ENCODE measurements at regions not wholly inside any gene's neighbourhood (a gene's known extent, or its start where the extent isn't known, plus 50 kb on each side); places are given as distances from the start of the nearest gene placed in this dataset.

DNA sequence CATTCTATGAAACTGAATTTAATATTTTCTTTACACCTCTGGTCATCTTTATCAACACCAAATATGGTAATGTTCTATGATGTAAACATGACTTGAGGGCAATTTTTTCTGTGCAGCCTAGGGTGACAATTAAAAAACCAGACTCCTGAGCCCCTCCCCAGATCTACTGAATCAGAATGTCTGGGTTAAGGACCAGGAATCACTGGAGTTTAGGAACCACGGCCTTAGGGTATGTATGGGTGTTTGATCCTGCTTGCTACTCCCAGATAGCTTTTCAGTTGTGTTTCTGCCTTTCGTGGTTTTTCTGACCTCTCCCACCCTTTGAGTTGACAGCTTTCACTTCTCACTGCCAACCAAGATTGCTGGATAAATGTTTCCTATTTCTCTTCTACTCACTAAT is 332.2 kb downstream of the DHX15 start:
- TF ChIP-seq TAF1 (IDR thresholded peaks at IDR 0.05; ENCODE audit: borderline replicate concordance, low read depth, low read length) (no peak), POLR2A (IDR thresholded peaks at IDR 0.05; ENCODE audit: low read depth, low read length) (no peak), POLR2AphosphoS5 (IDR thresholded peaks at IDR 0.05; ENCODE audit: low read depth, low read length) (no peak)
- no peak for DNase-seq (ENCODE audit: insufficient read length)
- FAIRE-seq = no peak

DNA sequence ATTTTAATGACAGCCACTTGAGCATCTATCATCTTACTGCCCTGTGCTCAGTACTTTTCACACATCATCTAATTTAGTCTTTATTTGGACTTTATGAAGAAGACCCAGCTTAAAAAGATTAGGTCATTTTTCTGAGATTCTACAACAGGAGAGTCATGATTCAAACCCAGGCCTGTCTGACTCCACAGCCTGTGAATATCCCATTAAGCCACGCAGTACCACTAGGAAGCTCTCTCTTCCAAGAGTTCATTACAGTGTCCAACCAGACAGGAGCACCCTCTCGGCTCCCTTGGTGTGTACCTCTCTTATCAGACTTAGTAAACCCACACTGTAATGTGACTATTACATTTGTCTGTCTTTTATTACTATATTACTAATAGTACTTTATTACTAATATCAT is 332.8 kb downstream of the DHX15 start:
- no peak for TF ChIP-seq POLR2AphosphoS5 (IDR thresholded peaks at IDR 0.05; ENCODE audit: low read depth, low read length)
- no peak for TF ChIP-seq TAF1 (IDR thresholded peaks at IDR 0.05; ENCODE audit: borderline replicate concordance, low read depth, low read length)
- TF ChIP-seq POLR2A (IDR thresholded peaks at IDR 0.05; ENCODE audit: low read depth, low read length) = no peak
- DNase-seq (ENCODE audit: insufficient read length) (no peak), FAIRE-seq (no peak)

DNA sequence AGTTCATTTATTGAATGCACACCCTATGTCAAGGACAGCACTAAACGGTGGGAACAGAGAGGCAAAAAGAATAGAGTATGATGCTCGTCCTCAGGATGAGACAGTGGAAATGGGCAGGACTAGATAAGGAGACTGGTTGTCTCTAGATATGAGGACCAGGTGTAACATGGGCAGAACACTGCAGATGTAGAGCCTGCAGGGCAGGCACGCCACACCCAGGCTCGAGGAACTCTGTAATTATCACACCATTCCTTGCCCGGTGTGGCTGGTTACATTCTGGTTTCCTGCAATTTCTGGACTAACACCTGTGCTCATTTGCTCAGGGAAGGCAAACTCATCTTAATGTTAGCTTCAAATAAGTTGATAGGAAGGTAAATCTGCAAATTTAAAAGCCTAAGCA is 334.4 kb downstream of the DHX15 start:
- TF ChIP-seq POLR2A (IDR thresholded peaks at IDR 0.05; ENCODE audit: low read depth, low read length) = no peak
- TF ChIP-seq TAF1 (IDR thresholded peaks at IDR 0.05; ENCODE audit: borderline replicate concordance, low read depth, low read length) = no peak
- no peak for TF ChIP-seq POLR2AphosphoS5 (IDR thresholded peaks at IDR 0.05; ENCODE audit: low read depth, low read length)
- FAIRE-seq (no peak), DNase-seq (ENCODE audit: insufficient read length) (no peak)

DNA sequence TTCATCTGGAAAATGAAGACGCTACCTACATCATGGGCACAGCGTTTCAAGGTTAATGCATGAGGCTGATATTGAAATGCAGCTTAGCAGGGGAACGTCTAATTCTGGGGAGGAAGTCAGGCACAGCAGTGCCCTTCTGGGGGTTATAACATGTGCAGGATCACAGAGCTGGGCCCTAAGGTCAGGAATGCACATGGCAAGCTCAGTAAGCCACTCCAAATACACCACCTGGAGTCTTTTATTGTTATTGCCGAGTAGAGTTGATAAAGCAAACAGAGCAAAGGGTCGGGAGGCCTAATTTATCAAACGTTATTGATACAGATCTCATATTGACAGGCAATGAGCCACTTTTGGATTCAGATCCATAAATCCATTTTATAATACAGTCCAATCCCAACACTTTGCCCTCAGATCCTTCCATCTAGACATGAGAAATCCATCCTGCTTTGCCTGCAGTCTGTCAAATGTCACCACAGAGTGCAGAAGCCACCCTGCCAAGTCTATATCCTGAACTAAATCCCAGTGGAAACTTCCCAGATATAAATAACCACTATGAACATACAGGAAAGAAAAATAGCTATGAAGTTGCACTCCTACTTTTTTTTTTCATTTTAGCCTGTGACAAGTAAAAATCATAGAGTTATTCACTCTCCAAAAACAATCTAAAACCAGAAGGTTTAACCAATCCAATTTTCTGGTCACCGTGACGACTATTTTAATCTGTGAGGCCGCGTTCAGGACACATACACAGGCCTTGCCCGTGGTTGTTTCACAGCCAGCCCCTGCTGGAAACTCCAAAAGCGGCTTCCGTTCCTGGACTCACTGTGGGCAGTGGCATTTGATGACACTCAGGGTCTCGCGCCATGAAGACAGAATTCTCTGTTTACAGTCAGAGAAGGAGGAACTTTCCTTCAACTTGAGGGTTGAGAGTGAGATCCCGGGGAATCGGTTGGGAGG is 335.4 kb downstream of the DHX15 start:
- FAIRE-seq (no peak), DNase-seq (ENCODE audit: insufficient read length) (no peak)
- no peak for TF ChIP-seq POLR2A (IDR thresholded peaks at IDR 0.05; ENCODE audit: low read depth, low read length)
- no peak for TF ChIP-seq TAF1 (IDR thresholded peaks at IDR 0.05; ENCODE audit: borderline replicate concordance, low read depth, low read length)
- no peak for TF ChIP-seq POLR2AphosphoS5 (IDR thresholded peaks at IDR 0.05; ENCODE audit: low read depth, low read length)

DNA sequence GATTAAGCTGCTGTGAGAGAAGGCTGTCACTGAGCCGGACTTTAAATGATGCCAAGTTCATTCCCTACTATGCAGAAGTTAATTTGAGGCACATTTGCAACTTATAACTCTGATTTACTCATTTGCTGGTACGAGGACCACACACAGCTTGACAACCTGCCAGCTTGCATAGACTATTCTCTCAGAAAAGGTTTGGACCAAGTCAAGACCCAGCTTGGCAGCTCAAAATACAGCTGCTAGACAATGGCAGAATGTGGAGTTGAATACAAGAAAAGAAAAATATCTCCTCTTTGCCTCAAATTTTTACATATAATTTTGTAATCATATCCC is 338.9 kb downstream of the DHX15 start:
- no peak for TF ChIP-seq POLR2A (IDR thresholded peaks at IDR 0.05; ENCODE audit: low read depth, low read length)
- no peak for TF ChIP-seq TAF1 (IDR thresholded peaks at IDR 0.05; ENCODE audit: borderline replicate concordance, low read depth, low read length)
- TF ChIP-seq POLR2AphosphoS5 (IDR thresholded peaks at IDR 0.05; ENCODE audit: low read depth, low read length) = no peak
- no peak for FAIRE-seq
- DNase-seq (ENCODE audit: insufficient read length) = no peak

DNA sequence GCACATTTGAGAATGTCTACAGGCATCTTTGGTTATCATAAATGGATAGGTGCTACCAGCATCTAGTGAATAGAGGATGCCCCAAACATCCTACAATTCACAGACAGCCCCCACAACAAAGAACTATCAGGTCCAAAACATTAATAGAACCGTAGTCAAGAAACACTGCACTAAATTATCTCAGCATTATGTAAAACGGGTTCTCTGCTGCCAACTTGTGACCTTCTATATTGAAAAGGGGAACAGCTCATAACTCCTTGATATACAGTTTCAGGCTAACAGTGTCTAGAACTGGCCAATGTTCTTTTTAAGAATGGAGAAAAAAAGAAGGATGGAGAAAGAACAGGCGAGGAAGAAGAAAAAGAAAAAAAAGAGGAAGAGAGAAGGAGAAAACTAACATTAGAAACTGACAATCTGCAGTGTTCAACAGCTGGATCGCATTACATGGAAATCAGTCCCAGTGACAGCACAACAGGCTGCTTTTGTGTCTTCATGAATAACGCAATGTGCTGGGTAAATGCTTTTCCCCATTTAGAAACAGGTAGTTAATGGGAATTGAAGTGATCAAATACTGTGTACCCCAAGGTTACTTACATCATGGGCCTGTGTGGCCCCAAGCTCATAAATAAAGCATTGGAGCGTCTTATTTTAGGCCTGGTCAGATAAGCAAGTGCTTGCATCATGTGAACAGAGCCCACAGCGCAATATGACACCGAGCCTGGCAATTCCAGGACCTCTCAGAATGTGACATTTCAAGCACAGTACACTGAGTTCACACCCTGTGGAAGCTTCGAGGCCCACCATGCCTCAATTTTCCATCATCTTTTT is 339.5 kb downstream of the DHX15 start:
- no peak for DNase-seq (ENCODE audit: insufficient read length)
- FAIRE-seq = no peak
- no peak for TF ChIP-seq POLR2AphosphoS5 (IDR thresholded peaks at IDR 0.05; ENCODE audit: low read depth, low read length)
- no peak for TF ChIP-seq POLR2A (IDR thresholded peaks at IDR 0.05; ENCODE audit: low read depth, low read length)
- TF ChIP-seq TAF1 (IDR thresholded peaks at IDR 0.05; ENCODE audit: borderline replicate concordance, low read depth, low read length) = no peak

DNA sequence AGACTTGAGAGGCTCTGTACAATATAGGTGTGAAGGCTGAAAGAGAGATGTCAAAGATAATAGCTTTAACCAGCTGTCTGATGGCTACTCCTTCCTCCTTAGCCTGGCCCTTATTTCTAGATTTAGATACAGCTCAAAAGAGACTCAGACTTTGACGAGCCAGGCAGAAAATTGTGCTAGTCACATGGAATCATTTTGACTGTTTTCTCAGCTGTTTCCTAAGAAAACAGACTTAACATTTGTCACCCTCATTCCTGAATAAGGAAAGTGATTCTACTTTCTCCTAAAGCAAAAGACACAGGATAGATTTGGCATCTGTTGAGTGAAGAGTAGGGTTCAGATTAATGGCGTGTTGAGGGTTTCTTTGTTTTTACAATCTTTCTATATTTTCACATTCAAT is 340.7 kb downstream of the DHX15 start:
- FAIRE-seq (no peak), DNase-seq (ENCODE audit: insufficient read length) (no peak)
- TF ChIP-seq TAF1 (IDR thresholded peaks at IDR 0.05; ENCODE audit: borderline replicate concordance, low read depth, low read length) = no peak

DNA sequence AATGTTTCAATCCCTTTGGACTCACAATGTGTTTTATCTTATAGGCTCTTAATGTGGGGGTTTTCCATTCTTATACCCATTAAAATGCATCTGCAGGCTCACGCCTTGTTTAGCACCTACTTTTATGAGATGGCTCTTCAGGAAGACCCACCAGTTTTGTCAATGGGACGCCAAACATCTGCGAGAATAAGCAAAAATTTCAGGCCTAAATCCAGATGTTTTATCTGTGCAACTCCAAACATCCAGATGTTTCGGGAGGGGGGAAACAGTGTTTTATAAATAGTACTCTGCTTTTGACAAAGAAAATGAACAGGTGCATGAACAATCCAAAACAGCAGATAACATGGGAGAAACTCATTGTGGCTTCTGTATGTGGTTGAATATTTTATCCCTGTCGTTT is 342.8 kb downstream of the DHX15 start:
- TF ChIP-seq POLR2AphosphoS5 (IDR thresholded peaks at IDR 0.05; ENCODE audit: low read depth, low read length) (no peak), TAF1 (IDR thresholded peaks at IDR 0.05; ENCODE audit: borderline replicate concordance, low read depth, low read length) (no peak), POLR2A (IDR thresholded peaks at IDR 0.05; ENCODE audit: low read depth, low read length) (no peak)
- DNase-seq (ENCODE audit: insufficient read length) (no peak), FAIRE-seq (no peak)

DNA sequence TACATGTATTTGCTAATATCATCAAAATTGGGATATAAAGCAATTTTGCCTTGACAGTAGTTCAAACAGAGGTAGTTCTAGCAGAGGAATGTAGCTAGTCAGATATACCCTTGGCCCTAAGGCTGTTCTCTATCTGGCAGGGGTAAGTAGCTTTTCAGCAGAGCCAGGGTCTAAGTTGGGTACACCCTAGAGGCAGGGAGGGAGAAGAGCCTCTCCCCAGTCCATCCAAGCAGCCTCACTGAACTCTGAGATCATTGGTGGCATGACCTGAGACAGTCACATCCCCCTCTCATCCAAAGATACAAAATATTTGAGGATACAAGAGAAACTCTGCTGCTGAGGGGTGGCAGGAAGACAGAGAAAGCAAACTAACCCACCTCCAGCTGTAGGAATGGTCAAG is 343.7 kb downstream of the DHX15 start:
- DNase-seq (ENCODE audit: insufficient read length) = no peak
- TF ChIP-seq POLR2AphosphoS5 (IDR thresholded peaks at IDR 0.05; ENCODE audit: low read depth, low read length) (no peak), POLR2A (IDR thresholded peaks at IDR 0.05; ENCODE audit: low read depth, low read length) (no peak)
- no peak for FAIRE-seq

DNA sequence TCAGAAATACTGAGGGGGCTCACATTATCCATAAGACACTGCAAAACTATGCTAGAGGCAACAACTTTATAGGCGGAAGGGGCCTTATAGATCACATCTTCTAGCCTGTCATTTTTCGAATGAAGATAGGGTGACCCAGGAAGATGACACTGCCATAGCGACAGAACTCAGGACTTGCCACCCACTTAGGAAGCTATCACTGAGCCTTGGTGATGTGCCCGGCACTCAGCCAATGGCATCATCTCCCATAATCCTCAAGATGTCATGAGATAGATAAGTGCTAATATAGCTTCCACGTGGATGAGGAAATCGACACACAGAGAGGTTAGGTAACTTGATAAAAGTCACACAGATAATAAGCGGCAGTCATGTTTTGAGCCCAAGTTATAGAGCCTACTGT is 346.6 kb downstream of the DHX15 start:
- no peak for DNase-seq (ENCODE audit: insufficient read length)
- TF ChIP-seq TAF1 (IDR thresholded peaks at IDR 0.05; ENCODE audit: borderline replicate concordance, low read depth, low read length) (no peak), POLR2AphosphoS5 (IDR thresholded peaks at IDR 0.05; ENCODE audit: low read depth, low read length) (no peak), POLR2A (IDR thresholded peaks at IDR 0.05; ENCODE audit: low read depth, low read length) (no peak)
- FAIRE-seq = no peak

DNA sequence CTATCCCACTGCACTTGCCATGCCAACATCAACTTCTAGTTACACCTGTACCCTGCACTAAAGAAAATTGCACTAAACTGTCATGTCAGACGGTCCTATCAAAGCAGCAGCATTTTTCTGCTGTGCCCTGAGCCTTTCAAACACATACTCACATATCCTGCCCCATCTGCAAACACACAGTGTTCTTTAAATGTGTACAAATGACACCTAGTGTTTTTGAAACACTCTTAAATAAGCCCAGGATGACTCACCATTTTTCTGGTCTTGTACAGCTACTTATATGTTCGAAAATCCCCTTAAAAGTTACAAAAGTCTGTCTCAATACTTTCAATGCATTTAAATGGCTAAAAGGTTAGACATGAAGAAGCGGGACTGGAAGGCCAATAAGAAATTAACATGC is 346.7 kb upstream of the PPARGC1A start:
- DNase-seq (ENCODE audit: insufficient read length) = no peak
- no peak for TF ChIP-seq POLR2A (IDR thresholded peaks at IDR 0.05; ENCODE audit: low read depth, low read length)
- no peak for TF ChIP-seq TAF1 (IDR thresholded peaks at IDR 0.05; ENCODE audit: borderline replicate concordance, low read depth, low read length)
- FAIRE-seq = no peak

DNA sequence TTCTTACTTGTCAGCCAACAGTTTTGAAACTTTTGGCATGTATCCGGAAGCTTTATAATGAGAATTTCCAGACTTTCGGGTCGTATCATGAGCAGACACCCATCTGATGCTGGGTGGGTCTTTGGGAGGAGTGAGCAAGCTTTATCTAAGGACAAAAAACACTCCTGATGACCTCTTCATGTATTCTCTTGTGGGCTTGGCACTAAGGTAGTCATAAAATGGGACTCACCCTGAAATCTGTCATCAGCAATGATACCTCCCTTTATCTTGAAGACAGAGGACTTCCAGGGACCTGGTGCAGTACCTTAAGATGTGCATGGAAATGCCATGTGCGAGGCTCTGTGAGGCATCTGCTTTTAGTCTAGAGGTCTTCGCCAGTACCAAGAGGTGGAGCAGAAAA is 346.3 kb upstream of the PPARGC1A start:
- TF ChIP-seq POLR2A (IDR thresholded peaks at IDR 0.05; ENCODE audit: low read depth, low read length) (no peak), TAF1 (IDR thresholded peaks at IDR 0.05; ENCODE audit: borderline replicate concordance, low read depth, low read length) (no peak), POLR2AphosphoS5 (IDR thresholded peaks at IDR 0.05; ENCODE audit: low read depth, low read length) (no peak)

More for the DNA sequence above, 346.3 kb upstream of the PPARGC1A start:
- DNase-seq (ENCODE audit: insufficient read length) = no peak
- FAIRE-seq = no peak

All from GM12892 (cell line).